CD14-positive monocyte (primary cell): ENCODE measurements at regions not wholly inside any gene's neighbourhood (a gene's known extent, or its start where the extent isn't known, plus 50 kb on each side); places are given as distances from the start of the nearest gene placed in this dataset.

ENCODE experiments used
- DNase-seq, 3 donors: peaks; one replicate each; pipeline ENCODE4 v3.0.0-alpha.2; 2011 to 2022
- H2AFZ ChIP-seq: 2 replicates; pipeline ENCODE4 v1.6.0; 2012; ENCODE audit warnings: mild to moderate bottlenecking, low read depth, low read length, inconsistent platforms; ENCODE audit not compliant: insufficient read depth, poor library complexity, severe bottlenecking
- H3K27ac ChIP-seq, 2 donors: 1 replicate in 1 of 2; 2 replicates in 1 of 2; pipeline ENCODE4 v1.5.1; 2012 to 2013; ENCODE audit warnings: low read length in 2 of 2, control low read depth in 1 of 2, inconsistent platforms in 1 of 2, low read depth in 1 of 2, mild to moderate bottlenecking in 1 of 2
- H3K27me3 ChIP-seq, 2 donors: one replicate each; pipeline versions ENCODE4 v1.6.0 to v1.6.1; 2011 to 2013; ENCODE audit warnings: low read length in 2 of 2; ENCODE audit not compliant: control insufficient read depth in 2 of 2, insufficient read depth in 2 of 2
- H3K36me3 ChIP-seq, 2 donors: replicated peaks in 1 of 2; 1 replicate in 1 of 2; 2 replicates in 1 of 2; pipeline versions ENCODE4 v1.5.1 to v1.6.1; 2012 to 2013; ENCODE audit warnings: low read length in 2 of 2, control low read depth in 1 of 2, inconsistent platforms in 1 of 2, mild to moderate bottlenecking in 1 of 2; ENCODE audit not compliant: insufficient read depth in 2 of 2, control insufficient read depth in 1 of 2
- H3K4me1 ChIP-seq, 2 donors: 1 replicate in 1 of 2; 2 replicates in 1 of 2; pipeline versions ENCODE4 v1.5.1 to v1.6.1; 2012 to 2013; ENCODE audit warnings: low read length in 2 of 2, control low read depth in 1 of 2, inconsistent platforms in 1 of 2, mild to moderate bottlenecking in 1 of 2, moderate library complexity in 1 of 2; ENCODE audit not compliant: insufficient read depth in 2 of 2, control insufficient read depth in 1 of 2
- H3K4me2 ChIP-seq: replicated peaks from 2 replicates; pipeline ENCODE3; 2012; ENCODE audit warnings: low read length, moderate library complexity, mild to moderate bottlenecking; ENCODE audit not compliant: poor library complexity, severe bottlenecking; ENCODE audit errors: extremely low read depth
- H3K4me3 ChIP-seq, 3 experiments: fragments of 200-600 bp in 1 of 3; sonication (generic) in 1 of 3; replicated peaks in 1 of 3; 1 replicate in 2 of 3; 2 replicates in 1 of 3; pipeline ENCODE4 v1.5.1; 2011 to 2013; ENCODE audit warnings: low read length in 3 of 3, mild to moderate bottlenecking in 3 of 3, control low read depth in 2 of 3, low read depth in 2 of 3, inconsistent platforms in 1 of 3, moderate library complexity in 1 of 3
- H3K79me2 ChIP-seq: 2 replicates; pipeline ENCODE4 v1.6.0; 2012; ENCODE audit warnings: mild to moderate bottlenecking, control low read depth, inconsistent platforms, low read length, moderate library complexity; ENCODE audit not compliant: insufficient read depth
- H3K9ac ChIP-seq: 2 replicates; pipeline ENCODE4 v1.6.0; 2017; ENCODE audit warnings: low read length, mild to moderate bottlenecking; ENCODE audit not compliant: insufficient read depth, poor library complexity, severe bottlenecking
- H3K9me3 ChIP-seq, 2 donors: replicated peaks in 1 of 2; 1 replicate in 1 of 2; 2 replicates in 1 of 2; pipeline versions ENCODE4 v1.5.1 to v1.6.1; 2012 to 2013; ENCODE audit warnings: low read length in 2 of 2, control low read depth in 1 of 2; ENCODE audit not compliant: control insufficient read depth in 1 of 2, insufficient read depth in 1 of 2
- H4K20me1 ChIP-seq: 2 replicates; pipeline ENCODE4 v1.6.0; 2012; ENCODE audit warnings: mild to moderate bottlenecking, low read length, control low read depth, moderate library complexity; ENCODE audit not compliant: insufficient read depth
- H3K27ac Mint-ChIP-seq, 7 donors: one replicate each; pipeline ENCODE4 v1.8.0; 2020; ENCODE audit warnings: mild to moderate bottlenecking in 7 of 7, mixed read lengths in 7 of 7, moderate library complexity in 6 of 7, inconsistent platforms in 2 of 7
- H3K27me3 Mint-ChIP-seq, 3 donors: one replicate each; pipeline ENCODE4 v1.8.0; 2021 to 2022; ENCODE audit warnings: low read depth in 3 of 3, mild to moderate bottlenecking in 3 of 3, mixed read lengths in 3 of 3, moderate library complexity in 3 of 3, inconsistent platforms in 1 of 3
- H3K36me3 Mint-ChIP-seq, 2 donors: one replicate each; pipeline ENCODE4 v1.8.0; 2020; ENCODE audit warnings: mixed read lengths in 2 of 2, inconsistent platforms in 1 of 2, mild to moderate bottlenecking in 1 of 2
- H3K4me1 Mint-ChIP-seq: one replicate; pipeline ENCODE4 v1.8.0; 2020; ENCODE audit warnings: mild to moderate bottlenecking, mixed read lengths
- H3K4me3 Mint-ChIP-seq, 2 donors: one replicate each; pipeline ENCODE4 v1.8.0; 2020; ENCODE audit warnings: mild to moderate bottlenecking in 2 of 2, mixed read lengths in 2 of 2, moderate library complexity in 1 of 2
- H3K9me3 Mint-ChIP-seq, 7 donors: one replicate each; pipeline ENCODE4 v1.8.0; 2020 to 2022; ENCODE audit warnings: mixed read lengths in 7 of 7, mild to moderate bottlenecking in 6 of 7, moderate library complexity in 6 of 7, inconsistent platforms in 2 of 7
- WGBS: methylation state at CpG from one replicate; pipeline ENCODE4 v1.1.5; 2013; ENCODE audit warnings: missing lambda C conversion rate; ENCODE audit not compliant: insufficient coverage; 5-methylcytosine and 5-hydroxymethylcytosine counted together
- intact Hi-C, 2 donors: fragments of 100-400 bp; cut with micrococcal nuclease; formaldehyde crosslinking; loops; one replicate each; pipeline versions ENCODE4 v1.15.0 to v1.15.1; 2023
- TF ChIP-seq, protein P1 (sequence below): fragments of 200-600 bp; IDR thresholded peaks from one replicate; pipeline ENCODE4 v1.8.0; 2022; ENCODE audit warnings: antibody characterized with exemption, mild to moderate bottlenecking

DNA sequence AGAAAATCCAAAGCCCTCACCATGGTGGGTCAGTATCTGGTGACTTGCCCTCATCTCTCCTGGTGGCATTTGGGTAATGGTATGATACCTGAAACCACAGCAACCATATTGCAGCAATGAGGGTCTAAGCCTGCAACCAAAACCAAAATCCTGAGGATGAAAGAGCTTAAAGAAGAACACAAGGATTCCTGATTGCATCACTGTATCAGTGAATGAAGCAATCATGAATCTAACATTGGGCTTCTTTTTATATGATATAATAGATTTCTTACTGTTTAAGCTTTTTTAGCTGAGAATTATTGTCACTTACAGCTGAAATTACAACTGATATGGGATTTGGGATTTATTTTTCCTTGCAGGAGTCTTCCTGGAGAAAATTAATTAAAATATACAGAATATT, 269.9 kb downstream of the MEF2C start:
- Mint-ChIP-seq H3K4me1 (no peaks in the 10 kb centered on the region), H3K27ac (no peak overlapping the region), H3K4me3 (no peak overlapping the region), H3K9me3 (peaks cover 0 to 15% (median 8%) of the 10 kb centered on the region in 7 donors), H3K27me3 (peaks cover 2 to 5% (median 2%) of the 10 kb centered on the region in 3 donors), H3K36me3 (no peaks in the 10 kb centered on the region)
- Histone ChIP-seq H3K4me3 (no peak overlapping the region), H3K9me3 (peaks cover 0 to 3% of the 10 kb centered on the region in 2 donors), H3K79me2 (no peaks in the 10 kb centered on the region), H3K9ac (no peak overlapping the region), H3K27me3 (no peaks in the 10 kb centered on the region), H2AFZ (no peak overlapping the region), H3K27ac (no peak overlapping the region), H3K36me3 (no peaks in the 10 kb centered on the region), H4K20me1 (no peaks in the 10 kb centered on the region), H3K4me2 (no peak overlapping the region), H3K4me1 (no peaks in the 10 kb centered on the region)
- TF ChIP-seq, protein P1, sequence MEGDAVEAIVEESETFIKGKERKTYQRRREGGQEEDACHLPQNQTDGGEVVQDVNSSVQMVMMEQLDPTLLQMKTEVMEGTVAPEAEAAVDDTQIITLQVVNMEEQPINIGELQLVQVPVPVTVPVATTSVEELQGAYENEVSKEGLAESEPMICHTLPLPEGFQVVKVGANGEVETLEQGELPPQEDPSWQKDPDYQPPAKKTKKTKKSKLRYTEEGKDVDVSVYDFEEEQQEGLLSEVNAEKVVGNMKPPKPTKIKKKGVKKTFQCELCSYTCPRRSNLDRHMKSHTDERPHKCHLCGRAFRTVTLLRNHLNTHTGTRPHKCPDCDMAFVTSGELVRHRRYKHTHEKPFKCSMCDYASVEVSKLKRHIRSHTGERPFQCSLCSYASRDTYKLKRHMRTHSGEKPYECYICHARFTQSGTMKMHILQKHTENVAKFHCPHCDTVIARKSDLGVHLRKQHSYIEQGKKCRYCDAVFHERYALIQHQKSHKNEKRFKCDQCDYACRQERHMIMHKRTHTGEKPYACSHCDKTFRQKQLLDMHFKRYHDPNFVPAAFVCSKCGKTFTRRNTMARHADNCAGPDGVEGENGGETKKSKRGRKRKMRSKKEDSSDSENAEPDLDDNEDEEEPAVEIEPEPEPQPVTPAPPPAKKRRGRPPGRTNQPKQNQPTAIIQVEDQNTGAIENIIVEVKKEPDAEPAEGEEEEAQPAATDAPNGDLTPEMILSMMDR, result no peak
- intact Hi-C loops, result no loop called here
- DNase-seq, result no peak

DNA sequence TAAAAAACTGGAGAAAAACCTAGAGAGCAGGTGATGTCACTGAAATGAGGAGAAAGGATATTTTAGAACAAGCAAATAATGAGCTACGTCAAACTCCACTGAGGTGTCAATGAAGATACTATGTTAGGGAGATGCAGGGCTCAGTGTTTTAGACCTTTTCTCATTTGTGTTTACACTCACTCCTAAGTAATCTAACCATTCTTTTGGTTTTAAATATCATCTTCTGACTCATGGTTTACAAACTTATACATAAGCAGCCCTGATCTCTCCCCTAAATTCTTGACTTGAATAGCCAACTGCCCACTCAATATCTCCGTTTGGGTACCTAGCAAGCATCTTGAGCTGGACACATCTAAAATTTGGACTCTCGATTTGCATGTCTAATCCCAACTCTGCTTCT, 272.4 kb downstream of the MEF2C start:
- no peak overlapping the region for H3K27ac Mint-ChIP-seq
- TF ChIP-seq, protein P1, result no peak
- Histone ChIP-seq H3K4me3 (no peak overlapping the region), H3K4me1 (no peaks in the 10 kb centered on the region), H2AFZ (no peak overlapping the region), H3K9me3 (no peaks in the 10 kb centered on the region), H3K9ac (no peak overlapping the region), H3K79me2 (no peaks in the 10 kb centered on the region), H3K4me2 (no peak overlapping the region), H3K27me3 (no peaks in the 10 kb centered on the region), H4K20me1 (no peaks in the 10 kb centered on the region), H3K27ac (no peak overlapping the region), H3K36me3 (no peaks in the 10 kb centered on the region)
- WGBS, result 93% methylated on average over 2 of the region's 3 CpGs
- H3K4me3 Mint-ChIP-seq, result no peak overlapping the region
- intact Hi-C loops, result no loop called here
- peaks cover 0 to 9% (median 3%) of the 10 kb centered on the region in 7 donors for H3K9me3 Mint-ChIP-seq
- no peak for DNase-seq
- peaks cover 2 to 5% (median 2%) of the 10 kb centered on the region in 3 donors for H3K27me3 Mint-ChIP-seq
- no peaks in the 10 kb centered on the region for H3K36me3 Mint-ChIP-seq
- H3K4me1 Mint-ChIP-seq, result no peaks in the 10 kb centered on the region
